NCI-H774 (cell line): ENCODE measurements at regions not wholly inside any gene's neighbourhood (a gene's known extent, or its start where the extent isn't known, plus 50 kb on each side); places are given as distances from the start of the nearest gene placed in this dataset.
"Not testable (repeated sequence)": the region's sequence is repeated elsewhere in the genome, so short reads cannot be mapped to it uniquely, and the experiment has no call there.

ENCODE experiments used
- DNase-seq: peaks from one replicate; lab custom pipeline; 2025; lab: John Stamatoyannopoulos, UW

GRCh38 chr2:123597988-123598387 lies 427.1 kb upstream of the CNTNAP5 start:
- DNase-seq, result no peak

- DNase-seq, result no peak
These were observed 418.5 kb upstream of the CNTNAP5 start for GRCh38 chr2:123606631-123607030.

GRCh38 chr2:123609077-123609476 lies 416.0 kb upstream of the CNTNAP5 start:
- no peak for DNase-seq

- no peak for DNase-seq
These were observed 410.5 kb upstream of the CNTNAP5 start for GRCh38 chr2:123614596-123614995.

- DNase-seq, result not testable (repeated sequence)
These were observed 406.4 kb upstream of the CNTNAP5 start for GRCh38 chr2:123618642-123619041.

- DNase-seq, result no peak
These were observed 400.3 kb upstream of the CNTNAP5 start for GRCh38 chr2:123624816-123625215.

- DNase-seq, result no peak
These were observed 388.9 kb upstream of the CNTNAP5 start for GRCh38 chr2:123636232-123636631.

- no peak for DNase-seq
These were observed 384.3 kb upstream of the CNTNAP5 start for GRCh38 chr2:123640685-123641335.

- DNase-seq, result no peak
These were observed 381.0 kb upstream of the CNTNAP5 start for GRCh38 chr2:123644053-123644452.

- DNase-seq, result no peak
These were observed 377.1 kb upstream of the CNTNAP5 start for GRCh38 chr2:123648016-123648415.

GRCh38 chr2:123648956-123649355 lies 376.1 kb upstream of the CNTNAP5 start:
- DNase-seq, result no peak

- DNase-seq, result no peak
These were observed 373.9 kb upstream of the CNTNAP5 start for GRCh38 chr2:123651151-123651550.

- no peak for DNase-seq
These were observed 372.8 kb upstream of the CNTNAP5 start for GRCh38 chr2:123652320-123652719.

GRCh38 chr2:123656590-123656989 lies 368.5 kb upstream of the CNTNAP5 start:
- DNase-seq, result no peak

- no peak for DNase-seq
These were observed 366.0 kb upstream of the CNTNAP5 start for GRCh38 chr2:123659120-123659519.

GRCh38 chr2:123670286-123670685 lies 354.8 kb upstream of the CNTNAP5 start:
- DNase-seq, result no peak

- DNase-seq, result not testable (repeated sequence)
These were observed 341.3 kb upstream of the CNTNAP5 start for GRCh38 chr2:123683797-123684196.

GRCh38 chr2:123687064-123687463 lies 338.0 kb upstream of the CNTNAP5 start:
- DNase-seq, result no peak

GRCh38 chr2:123688231-123688940 lies 336.7 kb upstream of the CNTNAP5 start:
- no peak for DNase-seq

GRCh38 chr2:123692121-123692520 lies 333.0 kb upstream of the CNTNAP5 start:
- DNase-seq, result no peak

- DNase-seq, result no peak
These were observed 331.3 kb upstream of the CNTNAP5 start for GRCh38 chr2:123693836-123694235.

GRCh38 chr2:123695426-123695825 lies 329.7 kb upstream of the CNTNAP5 start:
- no peak for DNase-seq

GRCh38 chr2:123696021-123696420 lies 329.1 kb upstream of the CNTNAP5 start:
- DNase-seq, result no peak
